IPS DF 19.7 (cell line): ENCODE measurements at regions not wholly inside any gene's neighbourhood (a gene's known extent, or its start where the extent isn't known, plus 50 kb on each side); places are given as distances from the start of the nearest gene placed in this dataset.
A peak's percentile ranks its signal among the peaks of the same experiment; 100 is the strongest.

Source experiments
- DNase-seq: peaks from one replicate; pipeline ENCODE4 v3.0.0-alpha.2; 2013; ENCODE audit warnings: low read depth, low spot score

- no peak for DNase-seq
Observed at GRCh38 chr15:92224843-92225242, 168.8 kb upstream of the ST8SIA2 start.

GRCh38 chr15:92226020-92226612 is 167.6 kb upstream of the ST8SIA2 start:
- DNase-seq, result peak; percentile 42

GRCh38 chr15:92228830-92229229 is 164.9 kb upstream of the ST8SIA2 start:
- DNase-seq, result no peak

- DNase-seq, result no peak
Observed at GRCh38 chr15:92231461-92231860, 162.2 kb upstream of the ST8SIA2 start.

GRCh38 chr15:92232317-92232716 is 161.4 kb upstream of the ST8SIA2 start:
- DNase-seq, result no peak

GRCh38 chr15:92232876-92233275 is 160.8 kb upstream of the ST8SIA2 start:
- no peak for DNase-seq

GRCh38 chr15:92243227-92243626 is 150.5 kb upstream of the ST8SIA2 start:
- no peak for DNase-seq

- DNase-seq, result no peak
Observed at GRCh38 chr15:92244703-92245102, 149.0 kb upstream of the ST8SIA2 start.

GRCh38 chr15:92247649-92248242 is 145.9 kb upstream of the ST8SIA2 start:
- no peak for DNase-seq

- DNase-seq, result no peak
Observed at GRCh38 chr15:92266796-92267685, 126.6 kb upstream of the ST8SIA2 start.

- DNase-seq, result no peak
Observed at GRCh38 chr15:92268900-92269299, 124.8 kb upstream of the ST8SIA2 start.

- no peak for DNase-seq
Observed at GRCh38 chr15:92271179-92271578, 122.5 kb upstream of the ST8SIA2 start.

- DNase-seq, result no peak
Observed at GRCh38 chr15:92272106-92272505, 121.6 kb upstream of the ST8SIA2 start.

- no peak for DNase-seq
Observed at GRCh38 chr15:92273286-92273685, 120.4 kb upstream of the ST8SIA2 start.

- no peak for DNase-seq
Observed at GRCh38 chr15:92273723-92274122, 120.0 kb upstream of the ST8SIA2 start.

GRCh38 chr15:92277776-92278175 is 115.9 kb upstream of the ST8SIA2 start:
- no peak for DNase-seq

GRCh38 chr15:92283813-92284212 is 109.9 kb upstream of the ST8SIA2 start:
- DNase-seq, result no peak

GRCh38 chr15:92288755-92289154 is 104.9 kb upstream of the ST8SIA2 start:
- no peak for DNase-seq

GRCh38 chr15:92289733-92290132 is 103.9 kb upstream of the ST8SIA2 start:
- no peak for DNase-seq

- DNase-seq, result no peak
Observed at GRCh38 chr15:92290359-92290992, 103.2 kb upstream of the ST8SIA2 start.

- DNase-seq, result no peak
Observed at GRCh38 chr15:92291900-92292299, 101.8 kb upstream of the ST8SIA2 start.

- DNase-seq, result no peak
Observed at GRCh38 chr15:92294759-92295158, 98.9 kb upstream of the ST8SIA2 start.
